Fibroblast of villous mesenchyme (primary cell): ENCODE measurements at regions not wholly inside any gene's neighbourhood (a gene's known extent, or its start where the extent isn't known, plus 50 kb on each side); places are given as distances from the start of the nearest gene placed in this dataset.

Experiments used
- DNase-seq: peaks from one replicate; pipeline ENCODE4 v3.0.0-alpha.2; 2010; ENCODE audit warnings: low read depth
- H3K4me3 ChIP-seq: 2 replicates; pipeline ENCODE4 v1.5.1; 2011; ENCODE audit warnings: low read depth, mild to moderate bottlenecking, low read length
- CTCF ChIP-seq: IDR thresholded peaks from 2 replicates; pipeline ENCODE4 v1.5.1; 2012; ENCODE audit warnings: low read depth, mild to moderate bottlenecking, low read length; ENCODE audit not compliant: insufficient read depth

- TF ChIP-seq CTCF, result no peak
- no peak for DNase-seq
- no peak overlapping the region for H3K4me3 ChIP-seq
Observed at GRCh38 chr5:14048434-14048833, 94.7 kb upstream of the TRIO start.

- TF ChIP-seq CTCF, result no peak
- H3K4me3 ChIP-seq, result no peak overlapping the region
- DNase-seq, result no peak
Observed at GRCh38 chr5:14041528-14042192, 97.2 kb upstream of the DNAH5 start.

- DNase-seq, result no peak
- no peak overlapping the region for H3K4me3 ChIP-seq
- TF ChIP-seq CTCF, result no peak
Observed at GRCh38 chr5:14040542-14040941, 96.1 kb upstream of the DNAH5 start.

GRCh38 chr5:14039576-14039975, 95.1 kb upstream of the DNAH5 start:
- no peak for DNase-seq

GRCh38 chr5:14039063-14039462, 94.6 kb upstream of the DNAH5 start:
- no peak for TF ChIP-seq CTCF
- no peak overlapping the region for H3K4me3 ChIP-seq
- no peak for DNase-seq

More at GRCh38 chr5:14039576-14039975, 95.1 kb upstream of the DNAH5 start:
- TF ChIP-seq CTCF, result no peak
- H3K4me3 ChIP-seq, result no peak overlapping the region

- no peak for TF ChIP-seq CTCF
Observed at GRCh38 chr5:14038341-14038959, 94.0 kb upstream of the DNAH5 start.

More at GRCh38 chr5:14038341-14038959, 94.0 kb upstream of the DNAH5 start:
- peak; percentile 82 for DNase-seq
- no peak overlapping the region for H3K4me3 ChIP-seq
